Thoracic aorta (tissue), 2 donors: ENCODE measurements at regions not wholly inside any gene's neighbourhood (a gene's known extent, or its start where the extent isn't known, plus 50 kb on each side); places are given as distances from the start of the nearest gene placed in this dataset.

Experiments
- ATAC-seq: fragments of 150-250 bp; one replicate; pipeline ENCODE4 v1.8.0; 2017; ENCODE audit warnings: low read depth; ENCODE audit not compliant: insufficient number of reproducible peaks, low FRiP score
- DNase-seq: peaks from one replicate; pipeline ENCODE4 v3.0.0-alpha.2; 2020; ENCODE audit warnings: low spot score
- H3K27ac ChIP-seq, 2 donors: fragments of 200-600 bp; sonication (generic); 1 replicate in 1 of 2; 2 replicates in 1 of 2; pipeline ENCODE4 v1.5.1; 2016; ENCODE audit warnings: mild to moderate bottlenecking in 2 of 2, moderate library complexity in 2 of 2
- H3K27me3 ChIP-seq: fragments of 200-600 bp; sonication (generic); replicated peaks from 2 replicates; pipeline ENCODE4 v1.6.0; 2016; ENCODE audit warnings: mild to moderate bottlenecking; ENCODE audit not compliant: insufficient read depth
- H3K36me3 ChIP-seq: fragments of 200-600 bp; sonication (generic); one replicate; pipeline ENCODE4 v1.5.1; 2016
- H3K4me1 ChIP-seq, 2 donors: fragments of 200-600 bp; sonication (generic); 1 replicate in 1 of 2; 2 replicates in 1 of 2; pipeline versions ENCODE4 v1.5.1 to v1.6.0; 2016; ENCODE audit warnings: low read depth in 2 of 2, mild to moderate bottlenecking in 1 of 2; ENCODE audit not compliant: control insufficient read depth in 1 of 2
- H3K4me3 ChIP-seq: fragments of 200-600 bp; sonication (generic); 2 replicates; pipeline ENCODE4 v1.5.1; 2016; ENCODE audit warnings: mild to moderate bottlenecking
- H3K9me3 ChIP-seq: fragments of 200-600 bp; sonication (generic); 2 replicates; pipeline ENCODE4 v1.5.1; 2016
- CTCF ChIP-seq: fragments of 200-600 bp; sonication (generic); IDR thresholded peaks from one replicate; pipeline ENCODE4 v1.5.1; 2019; ENCODE audit warnings: antibody characterized with exemption

GRCh38 chr5:39970117-39970798, 545.5 kb upstream of the DAB2 start:
- TF ChIP-seq CTCF, result no peak
- H3K27ac ChIP-seq, result no peak overlapping the region
- no peaks in the 10 kb centered on the region for H3K9me3 ChIP-seq
- no peaks in the 10 kb centered on the region for H3K36me3 ChIP-seq
- no peaks in the 10 kb centered on the region for H3K4me1 ChIP-seq
- DNase-seq, result no peak
- H3K4me3 ChIP-seq, result no peak overlapping the region
- no peaks in the 10 kb centered on the region for H3K27me3 ChIP-seq
- ATAC-seq, result no peak

GRCh38 chr5:39968381-39968780, 543.6 kb upstream of the DAB2 start:
- no peak for TF ChIP-seq CTCF
- Histone ChIP-seq H3K36me3 (no peaks in the 10 kb centered on the region), H3K9me3 (no peaks in the 10 kb centered on the region), H3K27ac (no peak overlapping the region), H3K4me3 (no peak overlapping the region), H3K27me3 (no peaks in the 10 kb centered on the region), H3K4me1 (no peaks in the 10 kb centered on the region)
- no peak for ATAC-seq
- DNase-seq, result no peak

GRCh38 chr5:39955156-39955555, 530.4 kb upstream of the DAB2 start:
- DNase-seq, result no peak
- no peaks in the 10 kb centered on the region for H3K4me1 ChIP-seq
- H3K9me3 ChIP-seq, result no peaks in the 10 kb centered on the region
- H3K27ac ChIP-seq, result no peak overlapping the region
- H3K27me3 ChIP-seq, result no peaks in the 10 kb centered on the region
- TF ChIP-seq CTCF, result no peak
- H3K36me3 ChIP-seq, result no peaks in the 10 kb centered on the region
- ATAC-seq, result no peak
- no peak overlapping the region for H3K4me3 ChIP-seq

- no peak overlapping the region for H3K4me3 ChIP-seq
- ATAC-seq, result no peak
- H3K9me3 ChIP-seq, result no peaks in the 10 kb centered on the region
- H3K4me1 ChIP-seq, result no peaks in the 10 kb centered on the region
- H3K36me3 ChIP-seq, result no peaks in the 10 kb centered on the region
- no peak overlapping the region for H3K27ac ChIP-seq
- TF ChIP-seq CTCF, result no peak
- DNase-seq, result no peak
- H3K27me3 ChIP-seq, result no peaks in the 10 kb centered on the region
Observed at GRCh38 chr5:39951070-39951469, 526.3 kb upstream of the DAB2 start.

GRCh38 chr5:39948867-39949468, 524.2 kb upstream of the DAB2 start:
- H3K27ac ChIP-seq, result no peak overlapping the region
- H3K9me3 ChIP-seq, result no peaks in the 10 kb centered on the region
- peak; percentile 37 for TF ChIP-seq CTCF
- no peak for DNase-seq
- ATAC-seq, result no peak
- H3K4me1 ChIP-seq, result no peaks in the 10 kb centered on the region
- H3K36me3 ChIP-seq, result no peaks in the 10 kb centered on the region
- H3K4me3 ChIP-seq, result no peak overlapping the region
- no peaks in the 10 kb centered on the region for H3K27me3 ChIP-seq
